ENCODE measurements at regions not wholly inside any gene's neighbourhood (a gene's known extent, or its start where the extent isn't known, plus 50 kb on each side); places are given as distances from the start of the nearest gene placed in this dataset.

DNA sequence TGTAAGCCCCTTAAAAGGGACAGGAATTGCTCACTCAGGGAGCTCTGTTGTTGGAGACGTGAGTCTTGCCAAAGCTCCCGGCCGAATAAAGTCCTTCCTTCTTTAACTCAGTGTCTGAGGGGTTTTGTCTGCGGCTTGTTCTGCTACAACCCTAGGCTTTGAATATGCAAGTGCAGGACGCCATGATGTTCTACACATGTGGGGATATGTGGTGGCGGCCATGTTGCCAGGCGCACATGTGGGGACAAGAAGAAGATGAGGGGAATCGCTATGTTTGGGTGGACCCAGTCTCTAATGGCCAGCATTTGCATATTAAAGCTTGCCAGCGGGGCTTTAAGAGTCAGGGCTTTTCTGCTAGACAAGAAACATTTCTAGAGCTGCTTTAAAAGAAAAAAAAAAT is 96.8 kb upstream of the CA10 start:
- intact Hi-C loops (cut with DNase I), result no loop called here
- no peak for DNase-seq

DNA sequence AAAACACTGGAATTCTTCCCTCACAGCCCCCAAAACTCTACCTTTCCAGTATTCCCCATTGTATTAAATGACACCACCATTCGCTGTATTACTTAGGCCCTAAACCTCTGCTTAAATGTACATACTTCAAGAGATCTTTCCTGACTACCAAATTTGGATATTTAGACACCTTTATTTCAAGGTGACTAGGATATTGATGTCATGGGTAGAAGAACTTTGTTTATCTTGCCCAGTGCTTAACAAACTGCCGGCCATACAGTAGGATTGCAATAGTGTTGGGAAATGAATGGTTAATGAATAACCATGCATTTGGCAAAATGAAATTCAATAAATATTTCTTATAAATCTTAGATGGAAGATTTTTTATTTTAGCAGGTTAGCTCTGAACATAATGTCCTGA is 86.2 kb upstream of the CA10 start:
- intact Hi-C loops (cut with DNase I), result no loop called here
- no peak for DNase-seq

DNA sequence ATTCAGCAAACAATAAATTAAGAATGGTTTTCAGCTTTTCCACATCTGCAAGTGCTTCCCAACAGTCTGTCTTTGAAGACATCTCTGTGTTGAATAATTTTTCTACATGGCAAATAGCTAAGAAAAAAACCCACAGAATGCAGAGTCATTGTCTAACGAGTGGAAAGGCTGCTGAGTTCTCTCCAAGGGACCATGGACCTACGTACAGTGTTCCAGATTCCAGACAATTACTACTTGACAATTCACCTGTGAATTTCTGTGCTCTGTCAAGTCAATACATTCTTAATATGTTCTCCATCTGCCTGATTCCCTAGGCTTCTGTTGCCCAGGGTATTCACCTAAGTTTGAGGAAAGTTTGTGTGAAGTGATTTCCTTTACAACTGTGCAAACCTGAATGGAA is 83.8 kb upstream of the CA10 start:
- no peak for DNase-seq
- intact Hi-C loops (cut with DNase I), result no loop called here

DNA sequence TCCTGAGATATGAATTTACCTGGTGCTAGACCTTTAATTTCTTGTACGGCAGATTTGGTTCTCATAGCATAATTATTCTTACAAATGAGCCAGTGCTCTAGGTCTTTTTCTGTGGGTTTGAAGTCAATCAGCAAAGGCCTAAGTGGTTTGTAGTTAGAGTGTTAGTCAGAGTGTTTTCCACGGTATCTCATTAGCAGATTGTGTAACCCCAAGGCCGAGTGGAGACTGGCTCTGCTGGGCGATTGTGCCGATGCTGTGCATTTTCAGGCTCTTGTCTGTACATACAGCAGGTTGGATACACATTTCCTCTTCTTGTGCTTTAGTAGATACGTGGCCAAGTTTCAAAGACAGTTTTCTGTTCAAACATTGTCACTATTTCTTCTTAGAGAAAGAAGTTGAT is 78.6 kb upstream of the CA10 start:
- DNase-seq, result no peak
- intact Hi-C loops (cut with DNase I), result no loop called here

DNA sequence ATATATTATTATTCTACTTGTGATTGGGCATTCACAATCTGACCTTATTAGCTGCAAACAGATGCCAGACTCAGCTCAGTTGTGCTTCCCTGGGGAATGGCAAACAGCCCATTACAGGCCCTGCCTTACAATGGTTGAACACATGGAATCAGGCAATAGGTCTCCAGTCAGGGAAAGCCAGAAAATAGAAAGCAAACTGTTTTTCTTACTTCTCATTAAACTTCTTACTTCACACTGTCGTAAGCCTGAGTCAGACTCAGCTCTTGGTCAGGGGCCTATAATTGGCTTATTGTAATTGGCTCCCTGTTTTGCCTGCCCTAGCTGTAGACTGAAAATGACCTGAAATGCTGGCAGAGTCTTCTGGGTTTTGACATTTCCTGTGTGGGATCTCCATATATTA is 77.0 kb upstream of the CA10 start:
- intact Hi-C loops (cut with DNase I), result no loop called here
- peak in 16 of 42 donors; percentile 2 to 73 (median 12) for DNase-seq

DNA sequence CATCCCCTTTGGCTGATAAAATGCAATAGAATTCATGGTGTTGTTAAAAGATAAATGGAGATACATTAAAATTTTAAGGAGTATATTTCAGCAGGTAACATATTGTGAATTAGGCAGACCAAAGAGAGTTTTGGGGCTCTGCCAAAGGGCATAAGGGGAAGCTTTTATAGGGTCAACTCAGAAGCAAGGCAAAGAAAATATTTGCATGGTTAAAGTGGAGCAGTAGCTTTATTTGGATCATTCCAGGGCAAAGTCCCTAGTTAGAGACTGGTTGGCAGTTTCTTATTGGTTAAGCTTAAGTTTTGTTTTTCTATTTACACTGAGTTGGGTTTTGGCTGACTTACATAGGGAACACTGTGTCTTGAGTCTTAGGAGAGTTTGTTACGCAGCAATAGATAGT is 75.1 kb upstream of the CA10 start:
- no peak for DNase-seq
- intact Hi-C loops (cut with DNase I), result no loop called here

DNA sequence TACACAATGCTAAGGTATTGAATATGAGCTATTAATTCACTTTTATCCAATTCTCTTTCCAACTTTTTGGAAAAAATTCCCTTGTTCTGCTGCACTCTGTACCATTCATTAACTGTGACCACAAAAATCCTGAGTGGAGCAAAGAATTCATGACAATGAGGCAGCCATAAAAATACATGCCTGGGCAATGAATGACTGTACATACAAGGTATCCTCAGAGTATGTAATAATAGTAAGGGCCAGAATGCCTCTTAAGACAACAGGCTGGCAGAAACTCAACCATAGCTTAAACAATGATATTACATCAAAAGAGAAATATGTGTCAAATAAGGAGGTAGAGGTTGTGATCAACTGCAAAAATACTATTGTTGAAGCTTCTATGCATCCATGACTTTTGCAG is 74.7 kb upstream of the CA10 start:
- no peak for DNase-seq
- intact Hi-C loops (cut with DNase I), result no loop called here

DNA sequence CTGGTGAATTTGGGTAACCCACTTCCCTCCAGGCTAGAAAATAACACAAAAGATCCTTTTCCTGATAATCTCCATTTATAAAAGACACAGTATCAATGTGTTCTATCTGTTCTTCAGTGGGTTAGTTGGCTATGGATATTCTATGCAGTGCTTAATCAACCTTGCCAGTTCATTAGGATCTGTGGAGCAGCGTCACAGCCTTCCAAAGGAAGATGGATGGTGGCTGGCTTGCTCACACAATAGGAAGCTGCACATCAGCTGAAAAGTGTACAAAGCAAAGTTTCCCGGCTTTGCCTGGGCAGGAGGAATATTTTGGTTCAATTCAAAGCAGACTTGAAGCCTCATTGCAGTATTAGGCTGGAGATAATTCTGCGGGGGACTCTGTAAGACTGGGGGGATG is 70.3 kb upstream of the CA10 start:
- intact Hi-C loops (cut with DNase I), result no loop called here
- no peak for DNase-seq

DNA sequence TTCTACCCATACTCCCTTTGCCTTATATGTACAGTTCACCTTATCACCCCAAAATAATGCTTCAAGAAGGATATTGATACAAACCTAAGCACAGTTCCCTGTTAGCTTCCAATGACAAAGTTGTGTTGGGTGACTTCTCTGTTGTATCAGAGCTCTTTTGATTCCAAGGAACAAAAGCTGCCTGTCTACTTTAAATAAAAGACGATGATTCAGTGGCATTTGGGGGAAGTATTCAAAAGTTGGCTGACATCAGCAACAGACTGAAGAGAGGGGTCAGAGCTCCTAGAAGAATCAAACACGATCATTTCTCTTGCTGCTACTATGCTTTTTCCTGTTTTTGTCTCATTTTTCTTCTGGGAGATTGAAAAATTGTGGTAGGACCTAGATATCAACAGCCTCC is 69.4 kb upstream of the CA10 start:
- intact Hi-C loops (cut with DNase I), result no loop called here
- DNase-seq, result peak in 1 of 42 donors; percentile 20

DNA sequence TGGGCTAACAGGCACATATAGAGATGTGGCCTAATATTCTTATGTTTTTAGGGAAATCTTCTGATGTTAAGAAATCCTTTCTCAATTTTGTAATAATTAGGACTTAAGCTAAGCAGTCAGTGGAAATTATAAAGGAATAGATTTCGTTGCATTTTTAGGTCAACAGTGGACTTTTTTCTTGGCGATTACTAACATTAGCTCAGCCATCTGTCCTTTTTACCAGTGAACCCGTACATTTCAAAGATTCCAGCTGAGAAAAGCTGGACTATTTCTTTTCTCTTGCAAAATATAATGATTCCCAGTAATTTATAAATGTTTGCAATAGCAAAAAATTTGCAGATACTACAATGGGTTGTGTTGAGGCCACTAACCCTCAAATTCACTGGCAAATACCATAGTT is 54.9 kb upstream of the CA10 start:
- DNase-seq, result no peak
- intact Hi-C loops (cut with DNase I), result no loop called here

DNA sequence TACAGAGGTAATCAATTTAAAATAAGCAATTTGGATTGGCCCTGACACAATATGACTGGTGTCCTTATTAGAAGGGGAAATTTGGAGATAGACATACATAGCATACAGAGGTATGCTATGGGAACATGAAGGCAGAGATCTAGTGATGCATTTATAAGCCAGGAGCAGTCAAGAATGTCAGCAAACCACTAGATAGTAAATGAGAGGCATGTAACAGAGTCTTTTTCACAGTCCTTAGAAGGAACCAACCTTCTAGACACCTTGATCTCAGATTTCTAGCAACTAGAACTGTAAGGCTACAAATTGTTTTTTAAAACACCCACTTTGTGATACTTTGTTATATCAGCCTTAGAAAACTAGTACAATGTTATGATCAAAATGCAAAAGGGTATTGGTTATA is 54.3 kb upstream of the CA10 start:
- intact Hi-C loops (cut with DNase I), result no loop called here

DNA sequence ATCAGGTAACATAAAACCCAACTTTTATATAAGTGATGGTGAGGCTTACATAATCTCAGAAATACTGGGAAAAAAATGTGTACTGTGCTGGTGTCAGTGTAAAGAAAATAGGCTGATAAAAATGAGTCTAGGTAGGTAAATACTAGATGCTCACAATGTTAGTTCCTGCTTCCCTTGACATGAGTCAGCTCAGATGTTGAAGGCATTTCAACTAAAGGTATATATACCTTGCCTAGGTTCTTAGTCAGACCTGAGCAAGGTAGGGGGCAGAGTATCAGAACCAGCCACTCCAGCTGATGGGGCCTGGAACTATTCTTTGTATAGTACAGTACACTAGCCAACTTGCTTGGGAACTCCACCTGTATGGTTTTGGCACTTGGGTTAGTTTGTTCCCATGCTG is 51.0 kb upstream of the CA10 start:
- intact Hi-C loops (cut with DNase I), result no loop called here
- no peak for DNase-seq

More for the DNA sequence above, 54.3 kb upstream of the CA10 start:
- DNase-seq, result no peak
